ENCODE measurements at regions not wholly inside any gene's neighbourhood (a gene's known extent, or its start where the extent isn't known, plus 50 kb on each side); places are given as distances from the start of the nearest gene placed in this dataset.

GRCh38 chr2:161063946-161064306 lies 96.3 kb upstream of the TANK start:
- CTCF ChIA-PET = interaction anchor here (0.6 to 1.8 kb wide), 19 partner anchors 9 to 1441 kb away, joined by 3 to 10 read pairs (median 4); no protein-coding TSS in a partner anchor
- BruUV-seq (replicated peaks) = no TSS peak
- Histone ChIP-seq H3K4me1 (0 out of 2 replicates have a peak, but pooled peaks cover 4% of the 10 kb centered on the region), H3K4me3 (ENCODE audit: low read depth, low read length) (no peak overlapping the region), H3K27me3 (replicated peaks; ENCODE audit: control insufficient read depth, insufficient read depth, low read length) (no peaks in the 10 kb centered on the region; the same call in 1 of the 2 replicates), H3K36me3 (ENCODE audit: control insufficient read depth, insufficient read depth, low read length) (no peaks in the 10 kb centered on the region), H3K9me3 (no peaks in the 10 kb centered on the region)
- Mint-ChIP-seq H3K4me3 (ENCODE audit: unreplicated experiment) (peak overlapping the region; percentile 13), H3K4me1 (ENCODE audit: low read depth, unreplicated experiment) (peaks cover 6% of the 10 kb centered on the region), H3K27me3 (ENCODE audit: insufficient read depth, unreplicated experiment) (no peaks in the 10 kb centered on the region), H3K9me3 (ENCODE audit: unreplicated experiment) (no peaks in the 10 kb centered on the region), H3K27ac (ENCODE audit: unreplicated experiment) (no peak overlapping the region), H3K36me3 (ENCODE audit: insufficient read depth, unreplicated experiment) (no peaks in the 10 kb centered on the region)
- intact Hi-C loops (cut with micrococcal nuclease; ENCODE audit: unreplicated experiment) = loop anchor here (1.0 to 2.0 kb wide), 5 partner anchors 11 to 954 kb away; partner anchors contain the start of gene TANK
- POLR2A ChIA-PET = no interaction called here
- no peak for DNase-seq
- TF ChIP-seq CTCF (IDR thresholded peaks at IDR 0.05; ENCODE audit: insufficient read depth in 1 of 2, low read depth in 1 of 2, low read length in 1 of 2, severe bottlenecking in 1 of 2, unreplicated experiment in 1 of 2) = no peak

- H3K4me1 Mint-ChIP-seq (ENCODE audit: low read depth, unreplicated experiment) = peaks cover 6% of the 10 kb centered on the region
- TF ChIP-seq CTCF (IDR thresholded peaks at IDR 0.05; ENCODE audit: insufficient read depth in 1 of 2, low read depth in 1 of 2, low read length in 1 of 2, severe bottlenecking in 1 of 2, unreplicated experiment in 1 of 2) = no peak
- H3K27me3 Mint-ChIP-seq (ENCODE audit: insufficient read depth, unreplicated experiment) = no peaks in the 10 kb centered on the region
- no peak for DNase-seq
- no peaks in the 10 kb centered on the region for H3K36me3 Mint-ChIP-seq (ENCODE audit: insufficient read depth, unreplicated experiment)
- H3K4me3 Mint-ChIP-seq (ENCODE audit: unreplicated experiment) = no peak overlapping the region
- no peaks in the 10 kb centered on the region for H3K9me3 Mint-ChIP-seq (ENCODE audit: unreplicated experiment)
- H3K36me3 ChIP-seq (ENCODE audit: control insufficient read depth, insufficient read depth, low read length) = no peaks in the 10 kb centered on the region
- H3K9me3 ChIP-seq = no peaks in the 10 kb centered on the region
- H3K27me3 ChIP-seq (replicated peaks; ENCODE audit: control insufficient read depth, insufficient read depth, low read length) = no peaks in the 10 kb centered on the region; the same call in 1 of the 2 replicates
- ChIA-PET POLR2A (no interaction called here), CTCF (no interaction called here)
- no peak overlapping the region for H3K27ac Mint-ChIP-seq (ENCODE audit: unreplicated experiment)
- intact Hi-C loops (cut with micrococcal nuclease; ENCODE audit: unreplicated experiment) = no loop called here
- no peak overlapping the region for H3K4me3 ChIP-seq (ENCODE audit: low read depth, low read length)
- 0 out of 2 replicates have a peak, but pooled peaks cover 4% of the 10 kb centered on the region for H3K4me1 ChIP-seq
- BruUV-seq (replicated peaks) = no TSS peak
These were observed 92.3 kb upstream of the TANK start for GRCh38 chr2:161067846-161068350.

DNA sequence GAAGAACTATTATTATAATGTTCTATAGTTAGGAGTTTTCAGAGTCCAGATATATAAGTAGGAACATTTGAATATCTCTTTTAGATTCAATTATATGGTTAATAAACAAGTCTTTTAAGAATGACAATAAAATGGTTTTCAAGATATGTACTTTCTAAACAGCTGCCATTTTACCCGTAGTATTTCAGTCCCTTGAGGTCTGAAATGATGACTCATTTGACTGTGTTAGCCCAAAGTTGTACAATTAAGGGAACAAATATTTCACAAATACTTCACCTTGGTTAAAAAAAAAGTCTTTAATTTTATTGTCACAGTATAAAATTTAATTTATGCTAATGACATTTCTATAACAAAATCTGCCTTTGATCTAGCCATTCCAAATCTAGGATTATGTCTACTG lies 91.6 kb upstream of the TANK start:
- Mint-ChIP-seq H3K9me3 (ENCODE audit: unreplicated experiment) (no peaks in the 10 kb centered on the region), H3K4me3 (ENCODE audit: unreplicated experiment) (no peak overlapping the region), H3K27me3 (ENCODE audit: insufficient read depth, unreplicated experiment) (no peaks in the 10 kb centered on the region), H3K4me1 (ENCODE audit: low read depth, unreplicated experiment) (peaks cover 2% of the 10 kb centered on the region), H3K27ac (ENCODE audit: unreplicated experiment) (no peak overlapping the region), H3K36me3 (ENCODE audit: insufficient read depth, unreplicated experiment) (no peaks in the 10 kb centered on the region)
- H3K4me3 ChIP-seq (ENCODE audit: low read depth, low read length) = no peak overlapping the region
- H3K27me3 ChIP-seq (replicated peaks; ENCODE audit: control insufficient read depth, insufficient read depth, low read length) = no peaks in the 10 kb centered on the region; the same call in 1 of the 2 replicates
- intact Hi-C loops (cut with micrococcal nuclease; ENCODE audit: unreplicated experiment) = no loop called here
- DNase-seq = no peak
- no peaks in the 10 kb centered on the region for H3K4me1 ChIP-seq
- BruUV-seq (replicated peaks) = no TSS peak
- no peak for TF ChIP-seq CTCF (IDR thresholded peaks at IDR 0.05; ENCODE audit: insufficient read depth in 1 of 2, low read depth in 1 of 2, low read length in 1 of 2, severe bottlenecking in 1 of 2, unreplicated experiment in 1 of 2)
- ChIA-PET CTCF (interaction anchor here (0.5 kb wide), 1 partner anchor 799 kb away, joined by 5 read pairs; no protein-coding TSS in a partner anchor), POLR2A (no interaction called here)
- no peaks in the 10 kb centered on the region for H3K9me3 ChIP-seq
- H3K36me3 ChIP-seq (ENCODE audit: control insufficient read depth, insufficient read depth, low read length) = no peaks in the 10 kb centered on the region
